GM13977 (cell line): ENCODE measurements at regions not wholly inside any gene's neighbourhood (a gene's known extent, or its start where the extent isn't known, plus 50 kb on each side); places are given as distances from the start of the nearest gene placed in this dataset.

Source experiments
- DNase-seq: peaks from one replicate; pipeline ENCODE4 v3.0.0; 2012; ENCODE audit warnings: low spot score
- CTCF ChIP-seq: IDR thresholded peaks from 2 replicates; pipeline ENCODE4 v1.5.1; 2012; ENCODE audit warnings: mild to moderate bottlenecking, control low read depth; ENCODE audit not compliant: insufficient read depth; ENCODE audit errors: extremely low read depth, missing control alignments
- in situ Hi-C: fragments of 300-500 bp; cut with MboI; formaldehyde crosslinking; loops from one replicate; pipeline ENCODE4 v1.12.0; 2022; ENCODE audit warnings: low sequenced_read_pairs, low pct_unique_long_range_greater_than_20kb, mixed read lengths, inconsistent platforms; ENCODE audit not compliant: unreplicated experiment

DNA sequence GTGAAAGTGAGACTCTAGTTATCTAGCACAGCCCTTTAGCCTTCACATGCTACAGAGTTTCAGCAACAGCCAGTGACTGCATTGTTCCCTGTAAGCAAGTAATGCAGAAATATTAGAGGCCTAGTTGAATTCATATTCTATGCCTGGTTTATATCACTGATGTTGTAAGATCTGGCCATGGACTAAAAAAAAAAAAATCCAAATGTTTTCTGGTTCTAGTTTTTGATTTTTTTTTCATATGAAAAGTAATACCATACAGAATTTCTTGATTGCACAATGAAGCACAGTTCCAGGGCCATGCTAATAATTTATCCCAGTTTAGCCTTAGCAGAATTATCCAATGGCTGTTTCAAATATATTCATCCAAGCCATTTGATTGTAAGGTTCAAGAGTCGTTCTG is 341.5 kb upstream of the DDHD1 start:
- in situ Hi-C loops, result no loop called here
- no peak for TF ChIP-seq CTCF
- no peak for DNase-seq

DNA sequence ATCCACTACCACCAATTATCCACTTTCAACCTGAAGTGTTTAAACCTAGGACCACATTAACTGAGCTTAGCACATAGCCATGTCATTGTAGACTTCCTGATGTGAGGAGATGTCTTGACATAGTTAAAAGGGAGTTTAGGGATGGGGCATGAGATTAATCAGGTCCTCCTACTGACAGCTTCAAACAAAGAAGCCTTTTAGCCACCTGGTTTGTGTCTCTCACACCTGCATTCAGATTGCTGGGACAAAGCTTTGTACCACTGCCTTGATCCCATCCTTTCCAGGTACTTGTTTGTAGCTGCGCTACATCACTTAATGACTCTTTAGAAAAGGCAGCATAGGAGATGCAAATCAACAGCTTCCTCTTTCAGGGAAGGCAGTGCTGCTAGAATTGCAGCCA is 340.7 kb upstream of the DDHD1 start:
- in situ Hi-C loops, result no loop called here
- DNase-seq, result no peak
- no peak for TF ChIP-seq CTCF

DNA sequence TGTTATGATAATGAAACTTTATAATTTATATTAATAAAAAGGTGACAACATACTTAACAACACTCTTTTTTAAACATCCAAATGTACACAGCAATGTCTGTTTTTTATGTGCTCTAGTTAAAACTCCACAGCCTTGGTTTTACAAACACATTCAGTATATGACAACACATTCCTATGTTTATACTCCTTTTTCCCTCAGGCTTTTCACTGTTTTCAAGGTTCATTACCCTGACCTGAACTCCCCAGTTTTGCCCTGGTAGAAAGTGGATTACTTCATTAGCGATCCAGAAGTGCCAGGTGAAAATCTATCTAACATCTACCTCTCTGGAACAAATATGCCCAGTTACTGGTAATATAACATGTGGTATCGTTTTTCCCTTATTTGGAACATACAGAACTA is 340.2 kb upstream of the DDHD1 start:
- DNase-seq, result no peak

GRCh38 chr14:53491884-53492277 is 338.8 kb upstream of the DDHD1 start:
- no peak for TF ChIP-seq CTCF
- in situ Hi-C loops, result no loop called here
- DNase-seq, result no peak

More for the DNA sequence above, 340.2 kb upstream of the DDHD1 start:
- in situ Hi-C loops, result no loop called here
- TF ChIP-seq CTCF, result no peak

DNA sequence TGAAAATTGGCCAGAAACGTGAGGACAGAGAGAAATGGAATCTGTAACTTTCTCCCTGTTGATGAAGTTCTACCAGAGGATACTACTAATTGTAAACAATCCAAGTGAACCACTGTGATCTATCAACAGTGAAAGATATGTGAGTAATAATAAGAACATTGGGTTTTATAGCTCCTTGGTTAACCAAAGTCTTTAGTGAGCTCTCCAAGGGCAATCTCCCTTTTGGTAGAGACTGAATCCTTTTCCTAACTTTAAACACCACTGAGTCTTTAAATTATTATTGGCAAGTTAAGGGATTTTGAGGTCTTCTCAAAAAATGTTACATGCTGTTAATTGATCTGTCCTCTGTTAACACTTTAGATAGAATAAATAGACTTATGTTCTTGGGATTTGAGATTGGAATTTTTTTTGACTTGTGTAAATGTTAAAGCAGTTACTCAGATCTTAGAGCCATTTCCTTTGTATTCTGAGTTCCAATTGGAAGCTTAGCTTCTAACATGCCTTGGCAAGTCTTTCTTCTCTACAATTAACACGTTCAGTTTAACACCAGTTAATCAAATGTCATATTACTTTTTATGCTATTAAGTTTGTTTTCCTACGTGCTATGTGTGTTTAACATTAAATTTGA is 338.2 kb upstream of the DDHD1 start:
- no peak for TF ChIP-seq CTCF
- in situ Hi-C loops, result no loop called here
- no peak for DNase-seq

GRCh38 chr14:53478174-53478573 is 325.1 kb upstream of the DDHD1 start:
- no peak for DNase-seq
- TF ChIP-seq CTCF, result no peak
- in situ Hi-C loops, result no loop called here

- in situ Hi-C loops, result no loop called here
- DNase-seq, result no peak
- TF ChIP-seq CTCF, result no peak
These were observed 320.4 kb upstream of the DDHD1 start for GRCh38 chr14:53473480-53473879.
